Naive B cell (primary cell): ENCODE measurements at regions not wholly inside any gene's neighbourhood (a gene's known extent, or its start where the extent isn't known, plus 50 kb on each side); places are given as distances from the start of the nearest gene placed in this dataset.
"Not testable (repeated sequence)": the region's sequence is repeated elsewhere in the genome, so short reads cannot be mapped to it uniquely, and the experiment has no call there.

ENCODE experiments used
- ATAC-seq, 2 donors: fragments of 150-1000 bp; cut with Tn5 transposase; 2 replicates each; pipeline ENCODE4 v1.10.0; 2021; ENCODE audit warnings: low read depth in 2 of 2, mild to moderate bottlenecking in 2 of 2, moderate library complexity in 2 of 2
- DNase-seq: peaks from one replicate; pipeline ENCODE4 v3.0.0; 2022
- H3K27ac Mint-ChIP-seq, 6 donors: one replicate each; pipeline ENCODE4 v1.8.0; 2020 to 2022; ENCODE audit warnings: mild to moderate bottlenecking in 6 of 6, mixed read lengths in 6 of 6, moderate library complexity in 5 of 6, inconsistent platforms in 2 of 6
- H3K27me3 Mint-ChIP-seq, 3 donors: one replicate each; pipeline ENCODE4 v1.8.0; 2021 to 2022; ENCODE audit warnings: mixed read lengths in 3 of 3, mild to moderate bottlenecking in 1 of 3
- H3K36me3 Mint-ChIP-seq, 2 donors: one replicate each; pipeline ENCODE4 v1.8.0; 2020 to 2022; ENCODE audit warnings: mixed read lengths in 2 of 2, inconsistent platforms in 1 of 2, mild to moderate bottlenecking in 1 of 2
- H3K4me1 Mint-ChIP-seq, 3 donors: one replicate each; pipeline ENCODE4 v1.8.0; 2020 to 2022; ENCODE audit warnings: mixed read lengths in 3 of 3, inconsistent platforms in 1 of 3, mild to moderate bottlenecking in 1 of 3, moderate library complexity in 1 of 3
- H3K4me3 Mint-ChIP-seq, 8 donors: one replicate each; pipeline ENCODE4 v1.8.0; 2020 to 2022; ENCODE audit warnings: mild to moderate bottlenecking in 8 of 8, mixed read lengths in 8 of 8, moderate library complexity in 8 of 8, inconsistent platforms in 2 of 8
- H3K9me3 Mint-ChIP-seq, 7 donors: one replicate each; pipeline ENCODE4 v1.8.0; 2020 to 2022; ENCODE audit warnings: mixed read lengths in 7 of 7, mild to moderate bottlenecking in 5 of 7, inconsistent platforms in 2 of 7, moderate library complexity in 1 of 7

GRCh38 chr9:38482918-38483592, 58.8 kb upstream of the IGFBPL1 start:
- H3K36me3 Mint-ChIP-seq: no peaks in the 10 kb centered on the region
- no peak overlapping the region for H3K4me3 Mint-ChIP-seq
- peaks cover 17 to 35% (median 30%) of the 10 kb centered on the region in 3 donors for H3K27me3 Mint-ChIP-seq
- peaks cover 0 to 4% (median 0%) of the 10 kb centered on the region in 7 donors for H3K9me3 Mint-ChIP-seq
- H3K27ac Mint-ChIP-seq: no peak overlapping the region
- no peaks in the 10 kb centered on the region for H3K4me1 Mint-ChIP-seq
- DNase-seq (no peak), ATAC-seq (no peak)

GRCh38 chr9:38478211-38478610, 54.0 kb upstream of the IGFBPL1 start:
- ATAC-seq (no peak), DNase-seq (no peak)
- Mint-ChIP-seq H3K27me3 (peaks cover 4 to 14% (median 12%) of the 10 kb centered on the region in 3 donors), H3K4me3 (no peak overlapping the region), H3K9me3 (peaks cover 5 to 15% (median 9%) of the 10 kb centered on the region in 7 donors), H3K27ac (no peak overlapping the region), H3K36me3 (no peaks in the 10 kb centered on the region), H3K4me1 (no peaks in the 10 kb centered on the region)

- DNase-seq, H3K4me3 Mint-ChIP-seq, H3K36me3 Mint-ChIP-seq, H3K27ac Mint-ChIP-seq, H3K4me1 Mint-ChIP-seq, ATAC-seq: not testable (repeated sequence)
- Mint-ChIP-seq H3K9me3 (peaks cover 5 to 15% (median 9%) of the 10 kb centered on the region in 7 donors), H3K27me3 (peaks cover 8 to 24% (median 22%) of the 10 kb centered on the region in 3 donors)
Measured at GRCh38 chr9:38474476-38474875, 50.2 kb upstream of the IGFBPL1 start.
